ENCODE measurements at regions not wholly inside any gene's neighbourhood (a gene's known extent, or its start where the extent isn't known, plus 50 kb on each side); places are given as distances from the start of the nearest gene placed in this dataset.
"Not testable (repeated sequence)": the region's sequence is repeated elsewhere in the genome, so short reads cannot be mapped to it uniquely, and the experiment has no call there.

GRCh38 chr3:21898316-21898715 lies 147.3 kb upstream of the ZNF385D start:
- DNase-seq, result no peak

GRCh38 chr3:21901484-21901883 lies 150.5 kb upstream of the ZNF385D start:
- DNase-seq, result no peak

- DNase-seq, result no peak
Observed at GRCh38 chr3:21902956-21903355, 151.9 kb upstream of the ZNF385D start.

- no peak for DNase-seq
Observed at GRCh38 chr3:21909096-21909495, 158.1 kb upstream of the ZNF385D start.

- DNase-seq, result no peak
Observed at GRCh38 chr3:21912711-21913110, 161.7 kb upstream of the ZNF385D start.

- DNase-seq, result no peak
Observed at GRCh38 chr3:21913791-21914190, 162.8 kb upstream of the ZNF385D start.

- DNase-seq, result no peak
Observed at GRCh38 chr3:21914451-21914850, 163.4 kb upstream of the ZNF385D start.

GRCh38 chr3:21919383-21919782 lies 168.4 kb upstream of the ZNF385D start:
- DNase-seq, result no peak

GRCh38 chr3:21920421-21920861 lies 169.4 kb upstream of the ZNF385D start:
- no peak for DNase-seq

GRCh38 chr3:21923156-21923555 lies 172.1 kb upstream of the ZNF385D start:
- not testable (repeated sequence) for DNase-seq

- no peak for DNase-seq
Observed at GRCh38 chr3:21927261-21927660, 176.3 kb upstream of the ZNF385D start.

- DNase-seq, result no peak
Observed at GRCh38 chr3:21934591-21934990, 183.6 kb upstream of the ZNF385D start.

GRCh38 chr3:21936207-21936606 lies 185.2 kb upstream of the ZNF385D start:
- DNase-seq, result no peak

- no peak for DNase-seq
Observed at GRCh38 chr3:21938267-21938681, 187.3 kb upstream of the ZNF385D start.

- no peak for DNase-seq
Observed at GRCh38 chr3:21942328-21942727, 191.3 kb upstream of the ZNF385D start.

GRCh38 chr3:21944251-21944650 lies 193.2 kb upstream of the ZNF385D start:
- DNase-seq, result no peak

- DNase-seq, result no peak
Observed at GRCh38 chr3:21952856-21953255, 201.8 kb upstream of the ZNF385D start.

- DNase-seq, result no peak
Observed at GRCh38 chr3:21954709-21955108, 203.7 kb upstream of the ZNF385D start.

GRCh38 chr3:21955406-21955805 lies 204.4 kb upstream of the ZNF385D start:
- no peak for DNase-seq

GRCh38 chr3:21960033-21960432 lies 209.0 kb upstream of the ZNF385D start:
- no peak for DNase-seq

- DNase-seq, result no peak
Observed at GRCh38 chr3:21962456-21962855, 211.4 kb upstream of the ZNF385D start.

- not testable (repeated sequence) for DNase-seq
Observed at GRCh38 chr3:21966457-21966856, 215.4 kb upstream of the ZNF385D start.

GRCh38 chr3:21979706-21980105 lies 228.7 kb upstream of the ZNF385D start:
- DNase-seq, result no peak

- no peak for DNase-seq
Observed at GRCh38 chr3:21989341-21990042, 238.5 kb upstream of the ZNF385D start.

GRCh38 chr3:21991061-21991460 lies 240.1 kb upstream of the ZNF385D start:
- DNase-seq, result no peak
